Pulmonary artery endothelial cell (primary cell): ENCODE measurements at regions not wholly inside any gene's neighbourhood (a gene's known extent, or its start where the extent isn't known, plus 50 kb on each side); places are given as distances from the start of the nearest gene placed in this dataset.
"Not testable (repeated sequence)": the region's sequence is repeated elsewhere in the genome, so short reads cannot be mapped to it uniquely, and the experiment has no call there.

ENCODE experiments used
- DNase-seq: peaks from one replicate; pipeline ENCODE4 v3.0.0-alpha.2; 2011; ENCODE audit warnings: low read depth, low spot score

GRCh38 chr18:76307293-76307690, 187.8 kb downstream of the ZNF516 start:
- no peak for DNase-seq

- no peak for DNase-seq
Measured at GRCh38 chr18:76306685-76307292, 188.3 kb downstream of the ZNF516 start.

GRCh38 chr18:76285866-76286265, 209.2 kb downstream of the ZNF516 start:
- DNase-seq = no peak

GRCh38 chr18:76281565-76281964, 213.5 kb downstream of the ZNF516 start:
- DNase-seq = no peak

- no peak for DNase-seq
Measured at GRCh38 chr18:76277801-76278200, 217.2 kb downstream of the ZNF516 start.

- DNase-seq = no peak
Measured at GRCh38 chr18:76275727-76276313, 219.2 kb downstream of the ZNF516 start.

- no peak for DNase-seq
Measured at GRCh38 chr18:76274468-76275289, 220.4 kb downstream of the ZNF516 start.

- no peak for DNase-seq
Measured at GRCh38 chr18:76273956-76274355, 221.1 kb downstream of the ZNF516 start.

- DNase-seq = no peak
Measured at GRCh38 chr18:76273036-76273545, 222.0 kb downstream of the ZNF516 start.

- not testable (repeated sequence) for DNase-seq
Measured at GRCh38 chr18:76267423-76267822, 227.6 kb downstream of the ZNF516 start.

GRCh38 chr18:76266236-76266991, 228.6 kb downstream of the ZNF516 start:
- DNase-seq = no peak

- DNase-seq = no peak
Measured at GRCh38 chr18:76265497-76266235, 229.4 kb downstream of the ZNF516 start.

GRCh38 chr18:76264876-76265250, 230.2 kb downstream of the ZNF516 start:
- no peak for DNase-seq

- DNase-seq = no peak
Measured at GRCh38 chr18:76264198-76264875, 230.7 kb downstream of the ZNF516 start.

- no peak for DNase-seq
Measured at GRCh38 chr18:76263046-76264005, 231.7 kb downstream of the ZNF516 start.

GRCh38 chr18:76260941-76261472, 234.0 kb downstream of the ZNF516 start:
- no peak for DNase-seq

- DNase-seq = no peak
Measured at GRCh38 chr18:76259711-76260110, 235.3 kb downstream of the ZNF516 start.

GRCh38 chr18:76259096-76259495, 235.9 kb downstream of the ZNF516 start:
- no peak for DNase-seq

GRCh38 chr18:76258209-76258608, 236.8 kb downstream of the ZNF516 start:
- DNase-seq = no peak
